ENCODE measurements at regions not wholly inside any gene's neighbourhood (a gene's known extent, or its start where the extent isn't known, plus 50 kb on each side); places are given as distances from the start of the nearest gene placed in this dataset.

DNA sequence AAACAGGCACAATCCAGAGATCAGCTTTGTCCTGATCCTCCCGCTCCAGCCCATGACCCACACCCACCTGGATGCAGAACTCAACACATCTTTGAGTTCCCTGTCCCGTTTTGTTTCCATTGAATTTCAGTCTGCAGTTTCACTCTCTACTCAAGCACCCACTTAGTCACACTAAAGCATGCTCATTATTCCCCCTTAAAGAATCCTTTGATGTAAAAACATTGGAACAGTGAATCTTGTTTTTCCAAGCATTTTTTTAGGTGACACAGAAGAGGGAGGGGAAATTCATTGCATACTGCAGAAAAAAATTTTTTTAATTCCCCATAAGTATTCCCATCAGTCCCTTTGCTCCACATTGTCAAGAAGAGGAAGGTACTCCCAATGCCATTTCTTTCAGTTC is 249.7 kb upstream of the TTC29 start:
- no peak overlapping the region for H3K4me3 ChIP-seq (ENCODE audit: low read depth, low read length)
- TF ChIP-seq, protein P1, sequence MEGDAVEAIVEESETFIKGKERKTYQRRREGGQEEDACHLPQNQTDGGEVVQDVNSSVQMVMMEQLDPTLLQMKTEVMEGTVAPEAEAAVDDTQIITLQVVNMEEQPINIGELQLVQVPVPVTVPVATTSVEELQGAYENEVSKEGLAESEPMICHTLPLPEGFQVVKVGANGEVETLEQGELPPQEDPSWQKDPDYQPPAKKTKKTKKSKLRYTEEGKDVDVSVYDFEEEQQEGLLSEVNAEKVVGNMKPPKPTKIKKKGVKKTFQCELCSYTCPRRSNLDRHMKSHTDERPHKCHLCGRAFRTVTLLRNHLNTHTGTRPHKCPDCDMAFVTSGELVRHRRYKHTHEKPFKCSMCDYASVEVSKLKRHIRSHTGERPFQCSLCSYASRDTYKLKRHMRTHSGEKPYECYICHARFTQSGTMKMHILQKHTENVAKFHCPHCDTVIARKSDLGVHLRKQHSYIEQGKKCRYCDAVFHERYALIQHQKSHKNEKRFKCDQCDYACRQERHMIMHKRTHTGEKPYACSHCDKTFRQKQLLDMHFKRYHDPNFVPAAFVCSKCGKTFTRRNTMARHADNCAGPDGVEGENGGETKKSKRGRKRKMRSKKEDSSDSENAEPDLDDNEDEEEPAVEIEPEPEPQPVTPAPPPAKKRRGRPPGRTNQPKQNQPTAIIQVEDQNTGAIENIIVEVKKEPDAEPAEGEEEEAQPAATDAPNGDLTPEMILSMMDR (IDR thresholded peaks at IDR 0.05; ENCODE audit: borderline replicate concordance, insufficient read depth, low read depth, low read length) = no peak

DNA sequence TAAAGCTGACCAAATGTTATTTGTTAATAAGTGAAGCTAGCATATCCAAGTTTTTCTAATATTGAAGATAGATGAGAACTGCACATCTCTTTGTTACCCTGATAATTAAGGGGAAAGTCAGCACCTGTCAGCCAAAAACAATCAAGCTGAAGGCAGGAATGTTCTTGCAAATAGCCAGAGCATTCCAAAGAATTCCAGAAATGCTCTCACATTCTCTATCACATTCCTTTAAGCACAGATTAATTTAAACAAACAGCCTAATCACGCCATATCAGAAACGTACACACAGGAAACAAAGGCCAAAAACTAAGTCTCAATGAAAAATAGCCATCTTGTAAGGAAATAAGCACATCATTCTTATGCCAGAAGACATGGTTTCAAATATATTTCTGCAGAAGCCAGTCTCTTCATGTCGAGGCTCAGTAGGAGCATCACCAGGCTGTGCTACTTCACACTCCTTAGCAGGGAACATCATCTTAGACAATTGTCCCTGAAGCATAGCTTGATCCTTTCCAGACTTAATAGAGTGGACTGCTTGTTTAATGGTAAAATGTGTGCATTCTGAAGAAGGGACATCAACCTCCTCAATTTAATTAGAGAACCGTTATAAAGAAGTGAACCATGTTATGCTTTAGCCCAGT is 252.9 kb upstream of the TTC29 start:
- TF ChIP-seq, protein P1 (IDR thresholded peaks at IDR 0.05; ENCODE audit: borderline replicate concordance, insufficient read depth, low read depth, low read length) = no peak
- no peak overlapping the region for H3K4me3 ChIP-seq (ENCODE audit: low read depth, low read length)

DNA sequence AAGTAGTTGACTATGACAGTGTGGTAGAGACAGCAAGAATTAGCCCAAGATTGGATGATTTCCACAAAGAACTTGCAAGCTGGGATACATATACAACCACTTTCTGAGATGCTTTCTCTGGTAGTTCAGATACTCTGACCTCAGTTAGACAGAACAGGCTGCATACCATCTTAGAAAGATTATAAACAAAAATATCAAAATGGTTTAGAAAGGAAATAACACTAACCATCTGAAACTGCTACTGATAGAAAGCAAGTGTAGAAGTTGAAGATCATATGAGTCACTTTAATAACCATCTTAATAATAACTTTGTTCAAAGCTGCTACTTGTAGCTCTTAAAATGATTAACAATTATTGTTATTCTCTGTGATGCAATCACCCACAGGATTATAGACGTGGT is 255.4 kb upstream of the TTC29 start:
- TF ChIP-seq, protein P1 (IDR thresholded peaks at IDR 0.05; ENCODE audit: borderline replicate concordance, insufficient read depth, low read depth, low read length) = no peak
- no peak overlapping the region for H3K4me3 ChIP-seq (ENCODE audit: low read depth, low read length)

DNA sequence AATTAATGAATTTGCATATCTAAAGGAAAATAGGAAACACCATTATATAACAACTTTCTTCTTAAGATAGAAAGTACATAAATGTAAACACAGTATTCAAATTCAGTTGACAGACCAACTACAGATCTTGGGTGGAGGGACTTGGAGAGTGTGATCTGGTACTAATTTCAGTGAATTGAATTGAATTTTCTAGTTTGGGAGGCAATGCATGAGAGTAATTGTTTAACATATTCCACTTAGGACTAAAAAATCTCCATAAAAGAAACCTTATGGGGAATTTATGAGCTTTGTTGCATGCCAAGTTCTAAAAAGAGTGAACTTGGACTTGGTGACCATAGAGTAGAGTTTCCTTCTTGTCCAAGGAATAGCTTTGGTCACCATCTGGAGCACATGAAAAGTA is 261.1 kb upstream of the TTC29 start:
- TF ChIP-seq, protein P1 (IDR thresholded peaks at IDR 0.05; ENCODE audit: borderline replicate concordance, insufficient read depth, low read depth, low read length) = no peak
- no peak overlapping the region for H3K4me3 ChIP-seq (ENCODE audit: low read depth, low read length)

DNA sequence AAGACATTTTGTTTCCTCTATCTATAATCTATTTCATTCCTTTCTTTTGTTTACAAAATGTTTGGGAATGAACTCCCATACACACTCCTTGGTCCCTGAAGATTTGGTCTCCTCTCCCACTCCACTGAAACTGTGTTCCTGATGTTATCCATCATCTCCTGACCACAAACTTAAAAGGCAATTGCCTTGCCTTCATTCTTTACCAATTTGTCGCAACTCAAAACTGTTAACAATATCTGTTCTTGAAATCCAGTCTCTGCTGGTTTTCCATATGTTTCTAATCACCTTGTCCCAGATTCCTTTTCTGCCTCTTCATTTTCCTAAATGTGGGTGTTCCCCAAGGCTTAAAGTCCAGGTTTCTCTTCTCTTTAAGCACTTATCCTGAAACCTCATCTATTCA is 262.2 kb upstream of the TTC29 start:
- TF ChIP-seq, protein P1 (IDR thresholded peaks at IDR 0.05; ENCODE audit: borderline replicate concordance, insufficient read depth, low read depth, low read length) = no peak

DNA sequence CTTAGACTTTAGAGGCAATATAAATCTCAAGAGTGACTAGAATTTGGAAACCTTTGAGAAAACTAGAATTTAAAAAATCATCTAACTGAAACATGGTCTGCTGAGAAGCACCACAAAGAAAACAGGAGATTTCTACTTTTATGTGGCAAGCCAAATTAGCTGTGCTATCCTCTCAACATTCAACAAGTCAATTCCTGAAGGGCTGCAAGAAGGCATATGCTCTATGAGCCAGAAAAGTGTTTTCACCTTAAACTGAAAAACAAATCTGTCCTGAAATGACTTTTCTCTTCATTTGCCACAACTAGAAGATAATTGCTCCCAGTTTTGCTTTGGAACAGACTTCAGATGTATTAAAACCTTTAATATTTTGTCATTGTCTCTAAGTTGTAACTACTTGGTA is 263.2 kb upstream of the EDNRA start:
- no peak overlapping the region for H3K4me3 ChIP-seq (ENCODE audit: low read depth, low read length)
- TF ChIP-seq, protein P1 (IDR thresholded peaks at IDR 0.05; ENCODE audit: borderline replicate concordance, insufficient read depth, low read depth, low read length) = no peak

More for the DNA sequence above, 262.2 kb upstream of the TTC29 start:
- H3K4me3 ChIP-seq (ENCODE audit: low read depth, low read length) = no peak overlapping the region

DNA sequence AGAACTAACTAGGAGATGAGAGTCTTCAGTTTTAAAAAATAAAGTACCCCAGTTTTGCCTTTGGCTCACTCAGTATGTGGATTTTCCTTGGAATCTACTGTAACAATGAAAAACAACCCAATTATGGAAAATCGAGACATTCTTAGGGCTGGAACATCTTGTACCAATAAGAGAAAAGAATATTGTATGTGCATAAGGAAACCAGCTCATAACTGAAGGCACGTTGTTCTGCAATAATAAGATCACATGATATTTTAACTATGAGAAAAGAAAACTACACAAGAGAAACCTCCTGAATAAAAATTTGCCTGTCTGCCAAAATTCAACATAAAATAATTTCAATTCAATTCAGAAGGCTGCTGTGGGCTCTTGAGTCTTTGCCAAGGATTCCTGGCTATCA is 261.8 kb upstream of the EDNRA start:
- TF ChIP-seq, protein P1 (IDR thresholded peaks at IDR 0.05; ENCODE audit: borderline replicate concordance, insufficient read depth, low read depth, low read length) = no peak
- no peak overlapping the region for H3K4me3 ChIP-seq (ENCODE audit: low read depth, low read length)

Data from GM12875 (cell line).